Right atrium auricular region (tissue), 2 donors: ENCODE measurements at regions not wholly inside any gene's neighbourhood (a gene's known extent, or its start where the extent isn't known, plus 50 kb on each side); places are given as distances from the start of the nearest gene placed in this dataset.

Experiments used
- DNase-seq: peaks from one replicate; pipeline ENCODE4 v3.0.0-alpha.2; 2019; ENCODE audit warnings: low spot score
- H3K27ac ChIP-seq, 2 donors: fragments of 200-600 bp; sonication (generic); 1 replicate in 1 of 2; 2 replicates in 1 of 2; pipeline ENCODE4 v1.5.1; 2016 to 2019
- H3K27me3 ChIP-seq, 2 donors: fragments of 200-600 bp; sonication (generic); one replicate each; pipeline versions ENCODE4 v1.5.1 to v1.6.0; 2017 to 2019
- H3K36me3 ChIP-seq: fragments of 200-600 bp; sonication (generic); one replicate; pipeline ENCODE4 v1.5.1; 2016
- H3K4me1 ChIP-seq, 2 donors: fragments of 200-600 bp; sonication (generic); one replicate each; pipeline versions ENCODE4 v1.5.1 to v1.6.0; 2017 to 2019
- H3K4me3 ChIP-seq, 2 donors: fragments of 200-600 bp; sonication (generic); 1 replicate in 1 of 2; 2 replicates in 1 of 2; pipeline ENCODE4 v1.5.1; 2017 to 2019; ENCODE audit warnings: mild to moderate bottlenecking in 1 of 2, moderate library complexity in 1 of 2
- H3K9me3 ChIP-seq, 2 donors: fragments of 200-600 bp; sonication (generic); one replicate each; pipeline ENCODE4 v1.5.1; 2019
- TF ChIP-seq, protein P1 (sequence below), 2 donors: fragments of 200-600 bp; sonication (generic); IDR thresholded peaks; one replicate each; pipeline ENCODE4 v1.5.1; 2019; ENCODE audit warnings: antibody characterized with exemption in 2 of 2

DNA sequence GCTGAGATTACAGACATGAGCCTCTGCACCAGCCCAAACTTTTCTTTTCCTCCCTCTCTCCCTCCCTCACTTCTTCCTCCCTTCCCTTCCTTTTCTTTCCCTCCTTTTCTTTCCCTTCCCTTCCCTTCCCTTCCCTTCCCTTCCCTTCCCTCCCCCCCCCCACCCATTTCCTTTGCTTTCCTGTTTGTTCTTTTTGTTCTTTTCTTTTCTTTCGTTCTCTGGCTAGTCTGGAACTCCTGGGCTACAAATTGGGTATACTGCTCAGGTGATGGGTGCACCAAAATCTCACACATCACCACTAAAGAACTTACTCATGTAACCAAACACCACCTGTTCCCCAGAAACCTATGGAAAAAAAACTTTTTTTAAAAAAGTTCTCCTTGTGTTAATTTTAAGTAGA is 174.8 kb upstream of the CHODL start:
- TF ChIP-seq, protein P1, sequence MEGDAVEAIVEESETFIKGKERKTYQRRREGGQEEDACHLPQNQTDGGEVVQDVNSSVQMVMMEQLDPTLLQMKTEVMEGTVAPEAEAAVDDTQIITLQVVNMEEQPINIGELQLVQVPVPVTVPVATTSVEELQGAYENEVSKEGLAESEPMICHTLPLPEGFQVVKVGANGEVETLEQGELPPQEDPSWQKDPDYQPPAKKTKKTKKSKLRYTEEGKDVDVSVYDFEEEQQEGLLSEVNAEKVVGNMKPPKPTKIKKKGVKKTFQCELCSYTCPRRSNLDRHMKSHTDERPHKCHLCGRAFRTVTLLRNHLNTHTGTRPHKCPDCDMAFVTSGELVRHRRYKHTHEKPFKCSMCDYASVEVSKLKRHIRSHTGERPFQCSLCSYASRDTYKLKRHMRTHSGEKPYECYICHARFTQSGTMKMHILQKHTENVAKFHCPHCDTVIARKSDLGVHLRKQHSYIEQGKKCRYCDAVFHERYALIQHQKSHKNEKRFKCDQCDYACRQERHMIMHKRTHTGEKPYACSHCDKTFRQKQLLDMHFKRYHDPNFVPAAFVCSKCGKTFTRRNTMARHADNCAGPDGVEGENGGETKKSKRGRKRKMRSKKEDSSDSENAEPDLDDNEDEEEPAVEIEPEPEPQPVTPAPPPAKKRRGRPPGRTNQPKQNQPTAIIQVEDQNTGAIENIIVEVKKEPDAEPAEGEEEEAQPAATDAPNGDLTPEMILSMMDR (IDR thresholded peaks at IDR 0.05), result no peak
- DNase-seq, result no peak

DNA sequence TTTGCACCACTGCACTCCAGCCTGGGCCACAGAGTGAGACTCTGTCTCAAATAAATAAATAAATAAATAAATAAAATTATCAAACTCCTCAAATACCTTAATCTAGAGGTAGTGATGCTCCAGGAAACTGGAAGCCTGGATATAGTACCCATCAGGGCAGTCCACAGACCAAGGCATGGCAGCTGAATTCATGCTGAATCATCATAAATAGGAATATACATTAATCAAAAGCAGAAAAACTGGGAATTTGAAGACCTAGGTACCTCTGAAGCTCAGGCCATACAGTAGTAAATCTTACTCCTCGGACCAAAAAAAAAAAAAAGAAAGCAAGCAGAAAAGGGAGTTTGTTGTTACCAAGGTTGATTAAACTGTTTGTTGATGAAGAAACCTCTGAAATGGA is 184.2 kb upstream of the CHODL start:
- no peak overlapping the region for H3K27ac ChIP-seq
- TF ChIP-seq, protein P1 (IDR thresholded peaks at IDR 0.05), result no peak
- H3K36me3 ChIP-seq, result no peaks in the 10 kb centered on the region
- H3K9me3 ChIP-seq, result no peaks in the 10 kb centered on the region
- H3K27me3 ChIP-seq, result no peaks in the 10 kb centered on the region
- H3K4me1 ChIP-seq, result no peaks in the 10 kb centered on the region
- DNase-seq, result no peak
- no peak overlapping the region for H3K4me3 ChIP-seq

More for the DNA sequence above, 174.8 kb upstream of the CHODL start:
- Histone ChIP-seq H3K36me3 (no peaks in the 10 kb centered on the region), H3K4me3 (no peak overlapping the region), H3K27ac (no peak overlapping the region), H3K4me1 (no peaks in the 10 kb centered on the region), H3K9me3 (no peaks in the 10 kb centered on the region), H3K27me3 (no peaks in the 10 kb centered on the region)

DNA sequence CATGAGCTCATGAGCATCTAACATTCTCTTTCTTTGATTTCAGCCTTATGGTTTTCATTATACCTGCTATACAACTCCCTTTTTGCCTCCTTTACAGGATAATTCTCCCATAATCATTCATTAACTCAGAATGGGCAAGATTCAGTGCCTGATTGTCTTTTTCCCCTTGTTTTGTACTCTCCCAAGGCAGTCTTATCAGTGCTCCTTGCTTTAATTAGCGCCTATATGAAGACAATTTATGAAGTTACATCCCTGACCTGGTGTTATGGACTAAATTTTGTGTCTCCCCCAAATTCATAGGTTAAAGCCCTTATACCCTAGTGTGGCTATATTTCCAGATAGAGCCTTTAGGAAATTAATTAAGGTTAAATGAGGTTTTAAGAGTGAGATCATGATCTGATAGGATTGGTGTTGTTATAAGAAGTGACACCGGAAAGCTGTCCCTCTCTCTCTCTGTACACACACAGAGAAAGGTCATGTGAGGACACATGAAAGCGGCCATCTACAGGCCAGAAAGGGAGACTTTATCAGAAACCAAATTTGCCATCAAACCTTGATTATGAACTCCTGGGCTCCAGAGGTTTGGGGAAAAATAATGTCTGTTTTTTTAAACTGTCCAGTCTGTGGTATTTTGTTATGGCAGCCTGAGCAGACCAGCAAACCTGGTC is 185.8 kb upstream of the CHODL start:
- DNase-seq, result no peak

DNA sequence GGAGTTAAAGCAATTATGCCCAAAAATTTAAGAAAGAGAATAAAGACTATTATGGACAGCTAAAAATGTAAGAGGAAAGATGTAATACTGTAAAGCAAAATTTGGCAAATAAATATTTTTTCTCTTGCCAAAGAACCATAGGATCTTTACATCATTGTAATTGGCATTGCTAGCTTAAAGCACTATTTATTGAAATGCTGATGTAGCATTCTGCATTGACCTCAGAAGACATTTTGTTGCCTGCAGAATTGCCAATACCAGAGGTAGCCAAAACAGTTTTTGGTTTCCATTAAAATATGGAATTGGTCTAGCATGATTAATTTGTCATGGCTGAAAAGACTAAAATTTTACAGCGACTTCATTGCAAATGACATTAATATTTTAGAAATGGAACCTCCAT is 191.5 kb upstream of the CHODL start:
- Histone ChIP-seq H3K36me3 (no peaks in the 10 kb centered on the region), H3K4me1 (no peaks in the 10 kb centered on the region), H3K4me3 (no peak overlapping the region), H3K9me3 (no peaks in the 10 kb centered on the region), H3K27me3 (no peaks in the 10 kb centered on the region), H3K27ac (no peak overlapping the region)
- no peak for DNase-seq
- TF ChIP-seq, protein P1 (IDR thresholded peaks at IDR 0.05), result no peak

More for the DNA sequence above, 185.8 kb upstream of the CHODL start:
- Histone ChIP-seq H3K9me3 (no peaks in the 10 kb centered on the region), H3K4me3 (no peak overlapping the region), H3K4me1 (no peaks in the 10 kb centered on the region), H3K27ac (no peak overlapping the region), H3K36me3 (no peaks in the 10 kb centered on the region), H3K27me3 (no peaks in the 10 kb centered on the region)
- TF ChIP-seq, protein P1 (IDR thresholded peaks at IDR 0.05), result no peak

DNA sequence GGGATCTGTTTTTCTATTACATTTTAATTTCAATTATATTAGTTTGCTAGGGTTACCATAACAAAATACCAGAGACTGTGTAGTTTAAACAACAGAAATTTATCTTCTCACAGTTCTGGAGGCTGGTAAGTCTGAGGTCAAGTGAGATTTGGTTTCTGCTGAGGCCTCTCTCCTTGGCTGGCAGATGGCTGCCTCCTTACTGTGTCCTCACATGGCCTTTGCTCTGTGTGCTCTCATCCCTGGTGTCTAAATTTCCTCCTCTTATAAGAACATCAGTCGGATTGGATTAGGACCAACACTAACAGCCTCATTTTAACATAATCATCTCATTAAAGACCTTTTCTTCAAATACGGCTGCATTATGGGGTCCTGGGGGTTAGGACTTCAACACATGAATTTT is 195.2 kb upstream of the CHODL start:
- no peak for DNase-seq
- H3K4me3 ChIP-seq, result no peak overlapping the region
- no peaks in the 10 kb centered on the region for H3K36me3 ChIP-seq
- TF ChIP-seq, protein P1 (IDR thresholded peaks at IDR 0.05), result no peak
- no peaks in the 10 kb centered on the region for H3K27me3 ChIP-seq
- H3K27ac ChIP-seq, result no peak overlapping the region
- no peaks in the 10 kb centered on the region for H3K9me3 ChIP-seq
- H3K4me1 ChIP-seq, result no peaks in the 10 kb centered on the region

DNA sequence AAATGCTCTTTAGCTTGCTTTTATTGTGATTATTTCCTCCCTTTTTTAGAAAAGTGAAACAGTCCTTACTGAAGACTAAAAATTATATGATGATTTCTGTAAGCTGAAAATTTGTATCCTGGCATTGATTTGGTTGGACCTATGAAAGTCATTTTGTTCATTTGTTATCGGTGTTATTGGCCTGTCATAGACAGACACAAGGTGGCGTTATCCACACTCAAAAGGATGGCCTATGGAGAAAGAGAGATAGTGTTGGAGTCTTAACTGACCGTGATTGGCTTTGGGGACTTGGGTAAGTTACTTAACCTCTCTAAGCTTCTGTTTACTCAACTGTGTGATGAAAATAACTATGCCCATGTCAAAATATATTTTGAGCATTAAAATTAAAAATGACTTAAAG is 203.6 kb upstream of the CHODL start:
- Histone ChIP-seq H3K9me3 (no peaks in the 10 kb centered on the region), H3K4me1 (no peaks in the 10 kb centered on the region), H3K4me3 (no peak overlapping the region), H3K36me3 (no peaks in the 10 kb centered on the region), H3K27me3 (no peaks in the 10 kb centered on the region), H3K27ac (no peak overlapping the region)
- TF ChIP-seq, protein P1 (IDR thresholded peaks at IDR 0.05), result peak in 1 of 2 donors; percentile 57
- no peak for DNase-seq
